GM21381 (cell line): ENCODE measurements at regions not wholly inside any gene's neighbourhood (a gene's known extent, or its start where the extent isn't known, plus 50 kb on each side); places are given as distances from the start of the nearest gene placed in this dataset.

Experiments used
- ATAC-seq: cut with Tn5 transposase; IDR thresholded peaks from one replicate; pipeline ENCODE4 v1.9.1; 2021; ENCODE audit warnings: mild to moderate bottlenecking, moderate library complexity; ENCODE audit not compliant: unreplicated experiment

GRCh38 chr4:107183155-107183774 lies 147.2 kb upstream of the DKK2 start:
- peak; percentile 93 for ATAC-seq

GRCh38 chr4:107182347-107182746 lies 146.2 kb upstream of the DKK2 start:
- no peak for ATAC-seq

GRCh38 chr4:107166873-107167450 lies 130.8 kb upstream of the DKK2 start:
- no peak for ATAC-seq

- ATAC-seq: no peak
Measured at GRCh38 chr4:107166181-107166580, 130.1 kb upstream of the DKK2 start.

GRCh38 chr4:107164962-107165475 lies 128.9 kb upstream of the DKK2 start:
- ATAC-seq: no peak

- no peak for ATAC-seq
Measured at GRCh38 chr4:107156443-107156842, 120.3 kb upstream of the DKK2 start.

- no peak for ATAC-seq
Measured at GRCh38 chr4:107155366-107155765, 119.3 kb upstream of the DKK2 start.

GRCh38 chr4:107153956-107154355 lies 117.8 kb upstream of the DKK2 start:
- ATAC-seq: no peak

- ATAC-seq: no peak
Measured at GRCh38 chr4:107153228-107153627, 117.1 kb upstream of the DKK2 start.

GRCh38 chr4:107151173-107151572 lies 115.1 kb upstream of the DKK2 start:
- no peak for ATAC-seq

- ATAC-seq: no peak
Measured at GRCh38 chr4:107148904-107149303, 112.8 kb upstream of the DKK2 start.

- ATAC-seq: no peak
Measured at GRCh38 chr4:107147873-107148272, 111.8 kb upstream of the DKK2 start.

GRCh38 chr4:107138433-107138832 lies 102.3 kb upstream of the DKK2 start:
- ATAC-seq: no peak

GRCh38 chr4:107133965-107134653 lies 98.0 kb upstream of the DKK2 start:
- ATAC-seq: no peak

- no peak for ATAC-seq
Measured at GRCh38 chr4:107131295-107131694, 95.2 kb upstream of the DKK2 start.

- no peak for ATAC-seq
Measured at GRCh38 chr4:107130157-107130556, 94.0 kb upstream of the DKK2 start.

- no peak for ATAC-seq
Measured at GRCh38 chr4:107129611-107130010, 93.5 kb upstream of the DKK2 start.

GRCh38 chr4:107129076-107129475 lies 93.0 kb upstream of the DKK2 start:
- no peak for ATAC-seq

GRCh38 chr4:107128116-107128515 lies 92.0 kb upstream of the DKK2 start:
- no peak for ATAC-seq

GRCh38 chr4:107125496-107125895 lies 89.4 kb upstream of the DKK2 start:
- no peak for ATAC-seq

GRCh38 chr4:107122736-107123135 lies 86.6 kb upstream of the DKK2 start:
- ATAC-seq: no peak

- no peak for ATAC-seq
Measured at GRCh38 chr4:107120661-107121060, 84.5 kb upstream of the DKK2 start.
